ENCODE measurements at regions not wholly inside any gene's neighbourhood (a gene's known extent, or its start where the extent isn't known, plus 50 kb on each side); places are given as distances from the start of the nearest gene placed in this dataset.
A peak's percentile ranks its signal among the peaks of the same experiment; 100 is the strongest.

- DNase-seq (ENCODE audit: low read depth), result no peak
Measured at GRCh38 chr2:9772035-9772998, 71.0 kb upstream of the TAF1B start.

GRCh38 chr2:9772999-9773902 is 70.0 kb upstream of the TAF1B start:
- DNase-seq (ENCODE audit: low read depth), result no peak

GRCh38 chr2:9773903-9774239 is 69.4 kb upstream of the TAF1B start:
- DNase-seq (ENCODE audit: low read depth), result no peak

GRCh38 chr2:9774266-9774665 is 69.0 kb upstream of the TAF1B start:
- no peak for DNase-seq (ENCODE audit: low read depth)

GRCh38 chr2:9775351-9775750 is 67.9 kb upstream of the TAF1B start:
- no peak for DNase-seq (ENCODE audit: low read depth)

- no peak for DNase-seq (ENCODE audit: low read depth)
Measured at GRCh38 chr2:9775999-9776712, 67.1 kb upstream of the TAF1B start.

- no peak for DNase-seq (ENCODE audit: low read depth)
Measured at GRCh38 chr2:9777081-9777480, 66.2 kb upstream of the TAF1B start.

GRCh38 chr2:9778012-9778411 is 65.3 kb upstream of the TAF1B start:
- no peak for DNase-seq (ENCODE audit: low read depth)

GRCh38 chr2:9778471-9779316 is 64.6 kb upstream of the TAF1B start:
- no peak for DNase-seq (ENCODE audit: low read depth)

GRCh38 chr2:9779596-9780264 is 63.5 kb upstream of the TAF1B start:
- peak; percentile 40 for DNase-seq (ENCODE audit: low read depth)

GRCh38 chr2:9780368-9781130 is 62.7 kb upstream of the TAF1B start:
- peak; percentile 34 for DNase-seq (ENCODE audit: low read depth)

- no peak for DNase-seq (ENCODE audit: low read depth)
Measured at GRCh38 chr2:9781252-9781651, 62.0 kb upstream of the TAF1B start.

- peak; percentile 81 for DNase-seq (ENCODE audit: low read depth)
Measured at GRCh38 chr2:9782197-9782719, 61.0 kb upstream of the TAF1B start.

- DNase-seq (ENCODE audit: low read depth), result no peak
Measured at GRCh38 chr2:9789371-9789770, 53.9 kb upstream of the TAF1B start.

GRCh38 chr2:9790702-9791225 is 52.5 kb upstream of the TAF1B start:
- DNase-seq (ENCODE audit: low read depth), result no peak

GRCh38 chr2:9791711-9792110 is 51.6 kb upstream of the TAF1B start:
- no peak for DNase-seq (ENCODE audit: low read depth)

GRCh38 chr2:9793156-9793917 is 49.9 kb upstream of the TAF1B start:
- no peak for DNase-seq (ENCODE audit: low read depth)
